ENCODE measurements at regions not wholly inside any gene's neighbourhood (a gene's known extent, or its start where the extent isn't known, plus 50 kb on each side); places are given as distances from the start of the nearest gene placed in this dataset.
"Not testable (repeated sequence)": the region's sequence is repeated elsewhere in the genome, so short reads cannot be mapped to it uniquely, and the experiment has no call there.

DNA sequence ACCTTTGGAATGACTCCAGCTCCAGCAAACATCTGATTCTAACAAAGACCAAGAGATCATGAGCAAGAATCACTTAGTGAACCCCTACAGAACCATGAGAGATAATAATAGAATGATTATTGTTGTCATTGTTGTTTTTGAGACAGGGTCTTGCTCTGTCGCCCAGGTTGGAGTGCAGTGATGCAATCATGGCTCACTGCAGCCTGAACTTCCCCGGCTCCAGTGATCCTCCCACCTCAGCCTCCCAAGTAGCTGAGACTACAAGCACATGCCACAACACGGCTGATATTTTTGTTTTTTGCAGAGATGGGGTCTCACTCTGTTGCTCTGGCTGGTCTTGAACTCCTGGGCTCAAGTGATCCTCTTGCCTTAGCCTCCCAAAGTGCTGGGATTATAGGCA, 69.4 kb upstream of the LYRM9 start:
- H3K79me1 ChIP-seq (ENCODE audit: low read length); H2BK15ac ChIP-seq (replicated peaks; ENCODE audit: low read depth); H3K9ac ChIP-seq (ENCODE audit: low read length); H2AK5ac ChIP-seq (ENCODE audit: low read length); H4K8ac ChIP-seq (ENCODE audit: low read depth, low read length); H3K4me3 ChIP-seq (ENCODE audit: low read length); H2BK120ac ChIP-seq (ENCODE audit: low read depth, low read length); H3K4ac ChIP-seq (ENCODE audit: low read depth, low read length); H3K4me1 ChIP-seq (ENCODE audit: control insufficient read depth, low read depth, low read length); H3K23ac ChIP-seq (ENCODE audit: low read length); H3K4me2 ChIP-seq (ENCODE audit: low read length); H3K27ac ChIP-seq (ENCODE audit: low read depth, low read length); DNase-seq; H3K56ac ChIP-seq (ENCODE audit: low read length); H4K5ac ChIP-seq (ENCODE audit: low read length); H3K18ac ChIP-seq (ENCODE audit: low read length); H3K27me3 ChIP-seq (ENCODE audit: insufficient read depth, low read length, poor library complexity); H2BK5ac ChIP-seq (ENCODE audit: low read length); H3K79me2 ChIP-seq (ENCODE audit: control insufficient read depth, insufficient read depth, low read length); H3K36me3 ChIP-seq (ENCODE audit: control insufficient read depth, insufficient read depth, low read length): not testable (repeated sequence)
- WGBS (ENCODE audit: extremely low coverage, insufficient coverage, low lambda C conversion rate): no CpG with 5 or more reads among the region's 3 CpGs

DNA sequence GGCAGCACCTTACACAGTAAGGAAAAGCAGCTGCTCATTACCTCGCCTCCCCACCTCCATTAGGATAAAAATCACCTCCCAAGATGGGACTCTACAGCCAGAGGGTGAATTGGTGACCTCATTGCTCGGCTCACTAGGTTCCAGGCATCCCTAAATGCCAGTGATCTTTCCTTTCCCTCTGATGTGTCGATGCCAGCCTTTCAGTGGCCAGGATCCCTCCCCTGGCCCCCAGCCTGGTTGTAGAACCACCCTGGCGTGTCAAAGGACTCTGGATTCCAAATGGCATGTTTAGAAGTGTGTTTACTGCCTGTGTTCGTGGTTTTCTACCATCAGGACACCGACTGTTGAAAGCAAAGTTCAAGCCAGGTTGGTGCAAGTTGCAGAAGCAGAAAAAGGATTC, 72.1 kb upstream of the LYRM9 start:
- Histone ChIP-seq H3K56ac (ENCODE audit: low read length) (no peak overlapping the region), H3K4me3 (ENCODE audit: low read length) (no peak overlapping the region), H2BK120ac (ENCODE audit: low read depth, low read length) (no peak overlapping the region), H3K9ac (ENCODE audit: low read length) (no peak overlapping the region), H3K4me2 (ENCODE audit: low read length) (no peak overlapping the region), H3K23ac (ENCODE audit: low read length) (no peak overlapping the region), H4K8ac (ENCODE audit: low read depth, low read length) (no peak overlapping the region), H2BK15ac (replicated peaks; ENCODE audit: low read depth) (no peak overlapping the region), H2BK5ac (ENCODE audit: low read length) (no peak overlapping the region), H3K18ac (ENCODE audit: low read length) (no peak overlapping the region), H4K5ac (ENCODE audit: low read length) (no peak overlapping the region), H3K79me1 (ENCODE audit: low read length) (no peaks in the 10 kb centered on the region), H2AK5ac (ENCODE audit: low read length) (no peak overlapping the region), H3K27ac (ENCODE audit: low read depth, low read length) (no peak overlapping the region), H3K4ac (ENCODE audit: low read depth, low read length) (no peak overlapping the region), H3K36me3 (ENCODE audit: control insufficient read depth, insufficient read depth, low read length) (no peaks in the 10 kb centered on the region), H3K79me2 (ENCODE audit: control insufficient read depth, insufficient read depth, low read length) (no peaks in the 10 kb centered on the region), H3K4me1 (ENCODE audit: control insufficient read depth, low read depth, low read length) (no peaks in the 10 kb centered on the region), H3K27me3 (ENCODE audit: insufficient read depth, low read length, poor library complexity) (no peaks in the 10 kb centered on the region)
- no peak for DNase-seq
- no CpG with 5 or more reads among the region's 6 CpGs for WGBS (ENCODE audit: extremely low coverage, insufficient coverage, low lambda C conversion rate)

DNA sequence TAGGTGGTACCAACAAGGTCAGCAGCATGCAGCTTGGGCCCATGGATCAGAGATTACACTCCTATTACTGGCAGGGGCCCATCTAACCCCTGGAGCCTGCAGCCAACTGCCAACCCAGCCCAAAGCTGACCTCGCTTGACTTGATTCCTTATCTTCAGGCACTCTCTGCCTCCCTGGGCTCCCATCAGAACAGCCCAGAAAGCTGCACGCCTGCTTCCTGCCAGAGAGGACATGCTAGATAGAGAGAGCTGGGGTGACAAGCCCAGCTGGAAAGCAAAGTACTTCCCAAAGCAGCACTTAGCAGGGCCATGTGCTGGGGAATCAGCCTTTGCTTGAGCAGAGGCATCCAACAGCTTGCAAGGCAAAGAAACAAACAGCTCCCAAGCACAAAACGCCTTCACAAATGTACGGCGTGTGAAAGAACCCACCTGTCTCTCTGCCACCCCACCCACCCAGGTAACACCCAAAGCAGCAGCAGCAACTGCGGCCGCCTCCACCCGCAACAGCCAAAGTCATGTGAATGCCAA, 74.2 kb upstream of the NLK start:
- Histone ChIP-seq H3K56ac (ENCODE audit: low read length) (no peak overlapping the region), H3K23ac (ENCODE audit: low read length) (no peak overlapping the region), H3K27ac (ENCODE audit: low read depth, low read length) (no peak overlapping the region), H2AK5ac (ENCODE audit: low read length) (no peak overlapping the region), H3K18ac (ENCODE audit: low read length) (no peak overlapping the region), H4K8ac (ENCODE audit: low read depth, low read length) (no peak overlapping the region), H3K9ac (ENCODE audit: low read length) (no peak overlapping the region), H3K27me3 (ENCODE audit: insufficient read depth, low read length, poor library complexity) (no peaks in the 10 kb centered on the region), H4K5ac (ENCODE audit: low read length) (no peak overlapping the region), H2BK15ac (replicated peaks; ENCODE audit: low read depth) (no peak overlapping the region), H3K4ac (ENCODE audit: low read depth, low read length) (no peak overlapping the region), H2BK5ac (ENCODE audit: low read length) (no peak overlapping the region), H3K4me3 (ENCODE audit: low read length) (no peak overlapping the region), H3K36me3 (ENCODE audit: control insufficient read depth, insufficient read depth, low read length) (no peaks in the 10 kb centered on the region), H3K4me2 (ENCODE audit: low read length) (no peak overlapping the region), H3K79me1 (ENCODE audit: low read length) (no peaks in the 10 kb centered on the region), H3K4me1 (ENCODE audit: control insufficient read depth, low read depth, low read length) (no peaks in the 10 kb centered on the region), H3K79me2 (ENCODE audit: control insufficient read depth, insufficient read depth, low read length) (no peaks in the 10 kb centered on the region), H2BK120ac (ENCODE audit: low read depth, low read length) (no peak overlapping the region)
- no CpG with 5 or more reads among the region's 8 CpGs for WGBS (ENCODE audit: extremely low coverage, insufficient coverage, low lambda C conversion rate)
- DNase-seq: peak; percentile 67

DNA sequence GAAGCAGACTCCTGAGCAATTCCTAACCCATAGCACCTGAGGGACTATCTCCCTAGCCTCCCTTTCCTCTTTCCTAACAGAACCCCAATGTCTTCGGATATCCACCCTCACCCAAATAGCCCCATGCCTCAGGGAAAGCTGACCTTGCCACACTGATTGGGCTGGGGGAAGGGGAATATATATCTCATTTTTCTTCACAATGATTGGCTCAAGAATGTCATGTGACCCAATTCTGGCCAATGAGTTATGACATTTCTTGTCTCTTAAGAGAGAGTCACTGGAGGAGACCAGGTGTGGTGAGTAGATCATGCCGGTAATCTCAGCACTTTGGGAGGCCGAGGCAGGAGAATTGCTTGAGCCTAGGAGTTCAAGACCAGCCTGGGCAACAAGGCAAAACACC, 71.9 kb upstream of the NLK start:
- no peak for DNase-seq
- Histone ChIP-seq H3K9ac (ENCODE audit: low read length) (no peak overlapping the region), H3K27ac (ENCODE audit: low read depth, low read length) (no peak overlapping the region), H4K8ac (ENCODE audit: low read depth, low read length) (no peak overlapping the region), H3K79me2 (ENCODE audit: control insufficient read depth, insufficient read depth, low read length) (no peaks in the 10 kb centered on the region), H3K23ac (ENCODE audit: low read length) (no peak overlapping the region), H2BK120ac (ENCODE audit: low read depth, low read length) (no peak overlapping the region), H2BK15ac (replicated peaks; ENCODE audit: low read depth) (no peak overlapping the region), H3K4ac (ENCODE audit: low read depth, low read length) (no peak overlapping the region), H3K4me1 (ENCODE audit: control insufficient read depth, low read depth, low read length) (no peaks in the 10 kb centered on the region), H2AK5ac (ENCODE audit: low read length) (no peak overlapping the region), H3K79me1 (ENCODE audit: low read length) (no peaks in the 10 kb centered on the region), H3K56ac (ENCODE audit: low read length) (no peak overlapping the region), H3K36me3 (ENCODE audit: control insufficient read depth, insufficient read depth, low read length) (no peaks in the 10 kb centered on the region), H4K5ac (ENCODE audit: low read length) (no peak overlapping the region), H3K4me3 (ENCODE audit: low read length) (no peak overlapping the region), H3K4me2 (ENCODE audit: low read length) (no peak overlapping the region), H3K18ac (ENCODE audit: low read length) (no peak overlapping the region), H3K27me3 (ENCODE audit: insufficient read depth, low read length, poor library complexity) (no peaks in the 10 kb centered on the region), H2BK5ac (ENCODE audit: low read length) (no peak overlapping the region)
- WGBS (ENCODE audit: extremely low coverage, insufficient coverage, low lambda C conversion rate): no CpG with 5 or more reads among the region's 3 CpGs

DNA sequence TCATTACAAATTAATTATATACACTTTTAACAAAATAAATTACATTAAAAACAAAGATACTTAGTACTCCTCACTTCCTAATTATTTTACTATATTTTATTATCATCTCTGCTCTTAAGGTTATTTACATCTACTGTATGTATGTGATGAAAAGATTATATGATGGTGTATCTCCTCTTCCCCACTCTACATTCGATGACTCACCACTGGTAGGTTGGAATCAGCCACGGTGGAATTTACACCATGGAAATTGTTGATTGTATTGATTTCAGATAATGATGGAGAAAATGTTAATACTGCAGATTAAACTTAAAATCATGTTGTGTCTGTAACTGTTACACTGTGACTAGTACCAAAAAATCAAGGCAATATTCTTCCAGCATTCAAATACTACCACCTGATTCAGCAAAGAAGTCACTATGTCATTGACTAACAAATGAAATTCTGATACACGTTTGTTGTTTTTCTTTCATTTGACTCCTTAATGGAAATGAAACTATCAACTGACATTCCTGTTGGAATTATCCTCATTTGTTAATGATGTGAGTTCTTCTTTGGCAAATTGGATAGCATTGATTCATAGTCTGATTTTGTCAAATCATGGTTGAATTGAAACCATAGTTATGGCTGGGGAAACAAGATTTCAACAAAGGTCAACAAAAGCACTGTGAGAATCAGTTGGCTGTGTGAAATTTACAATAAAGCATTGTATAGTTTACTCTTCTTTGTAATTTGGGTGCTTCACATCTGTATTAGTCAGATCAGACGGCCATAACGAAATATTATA, 69.0 kb upstream of the NLK start:
- Histone ChIP-seq H3K27me3 (ENCODE audit: insufficient read depth, low read length, poor library complexity) (no peaks in the 10 kb centered on the region), H3K4ac (ENCODE audit: low read depth, low read length) (no peak overlapping the region), H2AK5ac (ENCODE audit: low read length) (no peak overlapping the region), H3K4me1 (ENCODE audit: control insufficient read depth, low read depth, low read length) (no peaks in the 10 kb centered on the region), H3K36me3 (ENCODE audit: control insufficient read depth, insufficient read depth, low read length) (no peaks in the 10 kb centered on the region), H4K8ac (ENCODE audit: low read depth, low read length) (no peak overlapping the region), H3K18ac (ENCODE audit: low read length) (no peak overlapping the region), H2BK5ac (ENCODE audit: low read length) (no peak overlapping the region), H3K79me1 (ENCODE audit: low read length) (no peaks in the 10 kb centered on the region), H2BK120ac (ENCODE audit: low read depth, low read length) (no peak overlapping the region), H3K23ac (ENCODE audit: low read length) (no peak overlapping the region), H3K4me2 (ENCODE audit: low read length) (no peak overlapping the region), H3K56ac (ENCODE audit: low read length) (no peak overlapping the region), H4K5ac (ENCODE audit: low read length) (no peak overlapping the region), H3K79me2 (ENCODE audit: control insufficient read depth, insufficient read depth, low read length) (no peaks in the 10 kb centered on the region), H3K27ac (ENCODE audit: low read depth, low read length) (no peak overlapping the region), H2BK15ac (replicated peaks; ENCODE audit: low read depth) (no peak overlapping the region), H3K9ac (ENCODE audit: low read length) (no peak overlapping the region), H3K4me3 (ENCODE audit: low read length) (no peak overlapping the region)
- no CpG with 5 or more reads among the region's 5 CpGs for whole genome bisulfite sequencing (ENCODE audit: extremely low coverage, insufficient coverage, low lambda C conversion rate)
- DNase-seq: no peak

DNA sequence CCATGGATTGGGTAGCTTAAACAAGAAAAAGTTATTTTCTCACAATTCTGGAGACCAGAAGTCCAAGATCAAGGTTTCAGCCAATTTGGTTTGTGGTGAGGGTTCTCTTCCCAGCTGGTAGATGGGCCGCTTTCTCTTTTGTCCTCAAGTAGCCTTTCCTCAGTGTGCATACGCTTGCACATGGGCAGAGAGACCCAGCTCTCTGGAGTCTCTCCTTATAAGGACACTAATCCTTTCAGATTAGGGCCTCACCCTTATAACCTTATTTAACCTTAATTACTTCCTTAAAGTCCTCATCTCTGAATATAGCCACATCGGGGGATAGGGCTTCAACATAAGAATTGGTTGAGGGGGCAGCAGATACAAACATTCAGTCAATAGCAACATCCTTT, 68.4 kb upstream of the NLK start:
- H3K27me3 ChIP-seq (ENCODE audit: insufficient read depth, low read length, poor library complexity): no peaks in the 10 kb centered on the region
- H3K4me2 ChIP-seq (ENCODE audit: low read length): no peak overlapping the region
- no peak for DNase-seq
- no peak overlapping the region for H2BK120ac ChIP-seq (ENCODE audit: low read depth, low read length)
- H3K27ac ChIP-seq (ENCODE audit: low read depth, low read length): no peak overlapping the region
- H3K79me2 ChIP-seq (ENCODE audit: control insufficient read depth, insufficient read depth, low read length): no peaks in the 10 kb centered on the region
- H3K56ac ChIP-seq (ENCODE audit: low read length): no peak overlapping the region
- no peak overlapping the region for H2BK15ac ChIP-seq (replicated peaks; ENCODE audit: low read depth)
- H4K8ac ChIP-seq (ENCODE audit: low read depth, low read length): no peak overlapping the region
- H3K79me1 ChIP-seq (ENCODE audit: low read length): no peaks in the 10 kb centered on the region
- no peak overlapping the region for H3K23ac ChIP-seq (ENCODE audit: low read length)
- no peak overlapping the region for H4K5ac ChIP-seq (ENCODE audit: low read length)
- H3K4me1 ChIP-seq (ENCODE audit: control insufficient read depth, low read depth, low read length): no peaks in the 10 kb centered on the region
- H2BK5ac ChIP-seq (ENCODE audit: low read length): no peak overlapping the region
- H3K18ac ChIP-seq (ENCODE audit: low read length): no peak overlapping the region
- H3K36me3 ChIP-seq (ENCODE audit: control insufficient read depth, insufficient read depth, low read length): no peaks in the 10 kb centered on the region
- no peak overlapping the region for H3K4me3 ChIP-seq (ENCODE audit: low read length)
- no peak overlapping the region for H3K9ac ChIP-seq (ENCODE audit: low read length)
- WGBS (ENCODE audit: extremely low coverage, insufficient coverage, low lambda C conversion rate): no CpG with 5 or more reads among the region's 3 CpGs
- H2AK5ac ChIP-seq (ENCODE audit: low read length): no peak overlapping the region
- H3K4ac ChIP-seq (ENCODE audit: low read depth, low read length): no peak overlapping the region
